Natural killer cell (primary cell): ENCODE measurements at regions not wholly inside any gene's neighbourhood (a gene's known extent, or its start where the extent isn't known, plus 50 kb on each side); places are given as distances from the start of the nearest gene placed in this dataset.

Source experiments
- ATAC-seq, 3 donors: fragments of 150-1000 bp in 2 of 3; fragments of 200-7000 bp in 1 of 3; cut with Tn5 transposase; 1 replicate in 1 of 3; 2 replicates in 2 of 3; pipeline ENCODE4 v1.10.0; 2021; ENCODE audit warnings: mild to moderate bottlenecking in 2 of 3, moderate library complexity in 2 of 3
- DNase-seq, 2 donors: peaks; one replicate each; pipeline versions ENCODE4 v3.0.0 to v3.0.0-alpha.2; 2013 to 2021; ENCODE audit warnings: mixed read lengths in 1 of 2
- H3K27ac ChIP-seq: one replicate; pipeline ENCODE4 v1.5.1; 2013; ENCODE audit warnings: mild to moderate bottlenecking, low read length
- H3K27me3 ChIP-seq: one replicate; pipeline ENCODE4 v1.6.1; 2013; ENCODE audit warnings: low read length; ENCODE audit not compliant: control insufficient read depth, insufficient read depth
- H3K36me3 ChIP-seq: one replicate; pipeline ENCODE4 v1.6.1; 2013; ENCODE audit warnings: low read length; ENCODE audit not compliant: control insufficient read depth, insufficient read depth
- H3K4me1 ChIP-seq: one replicate; pipeline ENCODE4 v1.6.1; 2013; ENCODE audit warnings: low read length; ENCODE audit not compliant: control insufficient read depth, insufficient read depth
- H3K4me3 ChIP-seq: one replicate; pipeline ENCODE4 v1.5.1; 2013; ENCODE audit warnings: low read length
- H3K9me3 ChIP-seq: one replicate; pipeline ENCODE4 v1.6.1; 2013; ENCODE audit warnings: low read length; ENCODE audit not compliant: control insufficient read depth, insufficient read depth
- H3K27ac Mint-ChIP-seq, 2 donors: one replicate each; pipeline ENCODE4 v1.8.0; 2022; ENCODE audit warnings: mild to moderate bottlenecking in 2 of 2, mixed read lengths in 2 of 2, moderate library complexity in 1 of 2
- H3K27me3 Mint-ChIP-seq, 2 donors: one replicate each; pipeline ENCODE4 v1.8.0; 2022; ENCODE audit warnings: low read depth in 2 of 2, mixed read lengths in 2 of 2
- H3K36me3 Mint-ChIP-seq: one replicate; pipeline ENCODE4 v1.8.0; 2022; ENCODE audit warnings: mixed read lengths
- H3K4me1 Mint-ChIP-seq, 2 donors: one replicate each; pipeline ENCODE4 v1.8.0; 2022; ENCODE audit warnings: mixed read lengths in 2 of 2
- H3K4me3 Mint-ChIP-seq: one replicate; pipeline ENCODE4 v1.8.0; 2022; ENCODE audit warnings: mild to moderate bottlenecking, moderate library complexity, mixed read lengths
- H3K9me3 Mint-ChIP-seq, 2 donors: one replicate each; pipeline ENCODE4 v1.8.0; 2022; ENCODE audit warnings: mixed read lengths in 2 of 2
- WGBS: methylation state at CpG from one replicate; pipeline ENCODE4 v1.1.7; 2013; ENCODE audit warnings: missing lambda C conversion rate; ENCODE audit not compliant: insufficient coverage; 5-methylcytosine and 5-hydroxymethylcytosine counted together
- intact Hi-C: fragments of 100-400 bp; cut with micrococcal nuclease; formaldehyde crosslinking; loops from one replicate; pipeline ENCODE4 v1.14.2; 2022
- TF ChIP-seq, protein P1 (sequence below): fragments of 200-600 bp; IDR thresholded peaks from one replicate; pipeline ENCODE4 v1.8.0; 2022; ENCODE audit warnings: antibody characterized with exemption

- no peaks in the 10 kb centered on the region for H3K4me1 Mint-ChIP-seq
- intact Hi-C loops = no loop called here
- H3K27ac Mint-ChIP-seq = no peak overlapping the region
- H3K9me3 Mint-ChIP-seq = peaks cover 6 to 9% of the 10 kb centered on the region in 2 donors
- no peaks in the 10 kb centered on the region for H3K4me1 ChIP-seq
- H3K27ac ChIP-seq = no peak overlapping the region
- H3K36me3 Mint-ChIP-seq = no peaks in the 10 kb centered on the region
- no peak overlapping the region for H3K4me3 ChIP-seq
- ATAC-seq = no peak
- no peaks in the 10 kb centered on the region for H3K36me3 ChIP-seq
- H3K9me3 ChIP-seq = no peaks in the 10 kb centered on the region
- DNase-seq = no peak
- H3K27me3 ChIP-seq = no peaks in the 10 kb centered on the region
- no peak overlapping the region for H3K4me3 Mint-ChIP-seq
- WGBS = 91% methylated on average over 3 of the region's 3 CpGs
- H3K27me3 Mint-ChIP-seq = no peaks in the 10 kb centered on the region
- TF ChIP-seq, protein P1, sequence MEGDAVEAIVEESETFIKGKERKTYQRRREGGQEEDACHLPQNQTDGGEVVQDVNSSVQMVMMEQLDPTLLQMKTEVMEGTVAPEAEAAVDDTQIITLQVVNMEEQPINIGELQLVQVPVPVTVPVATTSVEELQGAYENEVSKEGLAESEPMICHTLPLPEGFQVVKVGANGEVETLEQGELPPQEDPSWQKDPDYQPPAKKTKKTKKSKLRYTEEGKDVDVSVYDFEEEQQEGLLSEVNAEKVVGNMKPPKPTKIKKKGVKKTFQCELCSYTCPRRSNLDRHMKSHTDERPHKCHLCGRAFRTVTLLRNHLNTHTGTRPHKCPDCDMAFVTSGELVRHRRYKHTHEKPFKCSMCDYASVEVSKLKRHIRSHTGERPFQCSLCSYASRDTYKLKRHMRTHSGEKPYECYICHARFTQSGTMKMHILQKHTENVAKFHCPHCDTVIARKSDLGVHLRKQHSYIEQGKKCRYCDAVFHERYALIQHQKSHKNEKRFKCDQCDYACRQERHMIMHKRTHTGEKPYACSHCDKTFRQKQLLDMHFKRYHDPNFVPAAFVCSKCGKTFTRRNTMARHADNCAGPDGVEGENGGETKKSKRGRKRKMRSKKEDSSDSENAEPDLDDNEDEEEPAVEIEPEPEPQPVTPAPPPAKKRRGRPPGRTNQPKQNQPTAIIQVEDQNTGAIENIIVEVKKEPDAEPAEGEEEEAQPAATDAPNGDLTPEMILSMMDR = no peak
These were observed 497.3 kb upstream of the SPTLC3 start for GRCh38 chr20:12511499-12511898.

DNA sequence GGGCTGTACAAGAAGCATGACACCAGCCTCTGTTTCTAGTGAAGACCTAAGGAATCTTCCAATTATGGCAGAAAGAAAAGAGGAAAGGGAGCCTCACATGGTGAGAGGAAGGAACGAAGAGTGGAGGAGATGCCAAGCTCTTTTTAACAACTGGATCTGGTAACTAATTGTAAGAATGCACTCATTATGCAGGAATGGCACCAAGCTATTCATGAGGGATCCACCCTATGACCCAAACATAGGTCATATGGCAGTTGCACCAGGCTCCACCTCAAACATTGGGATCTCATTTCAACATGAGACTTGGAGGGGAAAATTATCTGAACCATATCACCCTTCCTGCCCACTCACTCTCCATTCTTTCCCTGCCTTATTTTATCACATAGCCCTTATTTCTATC is 496.0 kb upstream of the SPTLC3 start:
- DNase-seq (no peak), ATAC-seq (no peak)
- H3K27ac ChIP-seq = no peak overlapping the region
- H3K9me3 Mint-ChIP-seq = peaks cover 3 to 9% of the 10 kb centered on the region in 2 donors
- no peak overlapping the region for H3K4me3 Mint-ChIP-seq
- no peaks in the 10 kb centered on the region for H3K27me3 ChIP-seq
- H3K27ac Mint-ChIP-seq = no peak overlapping the region
- WGBS = 90% methylated on average over 1 of the region's 1 CpG
- no peaks in the 10 kb centered on the region for H3K4me1 ChIP-seq
- no peaks in the 10 kb centered on the region for H3K4me1 Mint-ChIP-seq
- H3K36me3 ChIP-seq = no peaks in the 10 kb centered on the region
- no peaks in the 10 kb centered on the region for H3K36me3 Mint-ChIP-seq
- TF ChIP-seq, protein P1 = no peak
- intact Hi-C loops = no loop called here
- H3K4me3 ChIP-seq = no peak overlapping the region
- no peaks in the 10 kb centered on the region for H3K27me3 Mint-ChIP-seq
- no peaks in the 10 kb centered on the region for H3K9me3 ChIP-seq

GRCh38 chr20:12528104-12528503 is 480.7 kb upstream of the SPTLC3 start:
- H3K27me3 ChIP-seq = no peaks in the 10 kb centered on the region
- intact Hi-C loops = no loop called here
- no peaks in the 10 kb centered on the region for H3K27me3 Mint-ChIP-seq
- no peaks in the 10 kb centered on the region for H3K4me1 ChIP-seq
- H3K4me3 ChIP-seq = no peak overlapping the region
- WGBS = 43% methylated on average over 1 of the region's 3 CpGs
- H3K36me3 Mint-ChIP-seq = no peaks in the 10 kb centered on the region
- H3K9me3 ChIP-seq = no peaks in the 10 kb centered on the region
- no peaks in the 10 kb centered on the region for H3K4me1 Mint-ChIP-seq
- no peak for ATAC-seq
- peaks cover 5 to 7% of the 10 kb centered on the region in 2 donors for H3K9me3 Mint-ChIP-seq
- no peak overlapping the region for H3K4me3 Mint-ChIP-seq
- no peaks in the 10 kb centered on the region for H3K36me3 ChIP-seq
- TF ChIP-seq, protein P1 = no peak
- no peak overlapping the region for H3K27ac Mint-ChIP-seq
- H3K27ac ChIP-seq = no peak overlapping the region
- no peak for DNase-seq

GRCh38 chr20:12528591-12529041 is 480.2 kb upstream of the SPTLC3 start:
- Histone ChIP-seq H3K36me3 (no peaks in the 10 kb centered on the region), H3K4me1 (no peaks in the 10 kb centered on the region), H3K27me3 (no peaks in the 10 kb centered on the region), H3K9me3 (no peaks in the 10 kb centered on the region), H3K4me3 (no peak overlapping the region), H3K27ac (no peak overlapping the region)
- TF ChIP-seq, protein P1 = no peak
- H3K27ac Mint-ChIP-seq = no peak overlapping the region
- no peak for ATAC-seq
- peaks cover 7 to 8% of the 10 kb centered on the region in 2 donors for H3K9me3 Mint-ChIP-seq
- H3K27me3 Mint-ChIP-seq = no peaks in the 10 kb centered on the region
- H3K4me3 Mint-ChIP-seq = no peak overlapping the region
- DNase-seq = no peak
- no peaks in the 10 kb centered on the region for H3K4me1 Mint-ChIP-seq
- intact Hi-C loops = no loop called here
- no peaks in the 10 kb centered on the region for H3K36me3 Mint-ChIP-seq
- 50% methylated on average over 2 of the region's 3 CpGs for WGBS
